ENCODE measurements at regions not wholly inside any gene's neighbourhood (a gene's known extent, or its start where the extent isn't known, plus 50 kb on each side); places are given as distances from the start of the nearest gene placed in this dataset.

- TF ChIP-seq EZH2 (IDR thresholded peaks at IDR 0.05; ENCODE audit: borderline replicate concordance, insufficient read depth, low read length, poor library complexity, severe bottlenecking) (no peak), EP300 (conservative IDR thresholded peaks at IDR 0.05; ENCODE audit: poor library complexity, severe bottlenecking) (no peak), POLR2AphosphoS5 (IDR thresholded peaks at IDR 0.05) (no peak), SMC3 (conservative IDR thresholded peaks at IDR 0.05; ENCODE audit: poor library complexity) (no peak)
- TF ChIP-seq, protein P1, sequence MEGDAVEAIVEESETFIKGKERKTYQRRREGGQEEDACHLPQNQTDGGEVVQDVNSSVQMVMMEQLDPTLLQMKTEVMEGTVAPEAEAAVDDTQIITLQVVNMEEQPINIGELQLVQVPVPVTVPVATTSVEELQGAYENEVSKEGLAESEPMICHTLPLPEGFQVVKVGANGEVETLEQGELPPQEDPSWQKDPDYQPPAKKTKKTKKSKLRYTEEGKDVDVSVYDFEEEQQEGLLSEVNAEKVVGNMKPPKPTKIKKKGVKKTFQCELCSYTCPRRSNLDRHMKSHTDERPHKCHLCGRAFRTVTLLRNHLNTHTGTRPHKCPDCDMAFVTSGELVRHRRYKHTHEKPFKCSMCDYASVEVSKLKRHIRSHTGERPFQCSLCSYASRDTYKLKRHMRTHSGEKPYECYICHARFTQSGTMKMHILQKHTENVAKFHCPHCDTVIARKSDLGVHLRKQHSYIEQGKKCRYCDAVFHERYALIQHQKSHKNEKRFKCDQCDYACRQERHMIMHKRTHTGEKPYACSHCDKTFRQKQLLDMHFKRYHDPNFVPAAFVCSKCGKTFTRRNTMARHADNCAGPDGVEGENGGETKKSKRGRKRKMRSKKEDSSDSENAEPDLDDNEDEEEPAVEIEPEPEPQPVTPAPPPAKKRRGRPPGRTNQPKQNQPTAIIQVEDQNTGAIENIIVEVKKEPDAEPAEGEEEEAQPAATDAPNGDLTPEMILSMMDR (IDR thresholded peaks at IDR 0.05; ENCODE audit: poor library complexity, severe bottlenecking), result no peak
Observed at GRCh38 chr2:209259767-209260166, 164.1 kb upstream of the MAP2 start.
